CD4-positive, alpha-beta T cell treated with Interleukin-6 at 100 ng/mL for 8 hours (primary cell): ENCODE measurements at regions not wholly inside any gene's neighbourhood (a gene's known extent, or its start where the extent isn't known, plus 50 kb on each side); places are given as distances from the start of the nearest gene placed in this dataset.

Source experiments
- DNase-seq: peaks from one replicate; pipeline ENCODE4 v3.0.0-alpha.2; 2020; ENCODE audit warnings: mixed read lengths, low spot score

DNA sequence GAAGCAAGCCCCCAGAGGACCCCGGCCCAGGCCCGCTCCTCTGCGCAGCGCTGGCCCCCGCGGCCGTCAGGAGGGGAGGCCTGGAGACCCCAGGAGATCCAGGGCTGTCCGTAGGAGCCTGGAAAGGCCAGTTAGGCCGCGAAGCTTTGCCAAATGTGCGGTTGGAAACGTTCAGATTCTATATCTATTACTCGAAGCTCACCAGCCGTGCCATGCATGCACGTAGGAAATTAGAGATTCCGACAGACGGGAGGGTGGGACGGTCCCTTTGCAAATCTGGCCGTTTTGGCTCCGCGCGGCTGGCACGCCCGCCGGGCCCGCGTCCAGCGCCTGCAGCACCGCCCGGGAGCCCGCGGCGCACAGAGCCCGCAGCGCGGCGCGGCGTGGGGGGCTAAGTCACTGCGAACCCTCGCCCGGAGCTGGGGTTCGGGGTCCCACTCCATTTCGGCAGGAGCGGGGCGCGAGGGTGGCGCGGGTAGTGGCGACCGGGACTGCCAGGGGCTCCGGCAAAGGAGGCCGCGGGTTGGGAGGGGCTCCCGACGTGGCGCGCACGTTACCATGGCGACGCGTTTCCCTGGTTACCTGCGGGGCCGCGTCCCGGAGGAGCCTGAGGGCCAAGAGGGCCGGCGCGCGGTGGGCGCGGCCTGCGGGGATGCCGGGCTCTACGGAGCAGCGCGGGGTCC is 488.6 kb upstream of the SMIM21 start:
- no peak for DNase-seq

- no peak for DNase-seq
Observed at GRCh38 chr18:75912829-75913228, 485.3 kb upstream of the SMIM21 start.

- DNase-seq: no peak
Observed at GRCh38 chr18:75904416-75904815, 476.9 kb upstream of the SMIM21 start.

GRCh38 chr18:75898651-75899050 is 471.1 kb upstream of the SMIM21 start:
- DNase-seq: no peak

DNA sequence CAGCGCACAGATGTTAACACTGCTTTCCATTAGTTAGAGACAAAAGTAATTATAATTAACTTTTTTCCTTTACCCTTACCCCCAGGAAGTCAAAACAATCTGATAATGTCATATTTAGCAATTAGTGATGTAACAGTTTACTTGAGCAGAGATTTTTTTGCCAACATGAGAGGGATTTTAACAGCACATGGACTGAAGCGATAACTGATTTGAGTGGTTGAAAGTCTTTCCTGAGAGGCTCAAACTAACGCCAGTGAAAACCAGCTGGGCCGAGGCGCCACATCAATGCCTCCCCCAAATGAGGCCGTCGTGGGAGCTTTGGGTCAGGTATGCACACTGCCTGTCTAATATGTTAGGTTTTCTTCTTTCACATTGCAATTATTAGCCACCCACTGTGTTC is 469.9 kb upstream of the SMIM21 start:
- no peak for DNase-seq

DNA sequence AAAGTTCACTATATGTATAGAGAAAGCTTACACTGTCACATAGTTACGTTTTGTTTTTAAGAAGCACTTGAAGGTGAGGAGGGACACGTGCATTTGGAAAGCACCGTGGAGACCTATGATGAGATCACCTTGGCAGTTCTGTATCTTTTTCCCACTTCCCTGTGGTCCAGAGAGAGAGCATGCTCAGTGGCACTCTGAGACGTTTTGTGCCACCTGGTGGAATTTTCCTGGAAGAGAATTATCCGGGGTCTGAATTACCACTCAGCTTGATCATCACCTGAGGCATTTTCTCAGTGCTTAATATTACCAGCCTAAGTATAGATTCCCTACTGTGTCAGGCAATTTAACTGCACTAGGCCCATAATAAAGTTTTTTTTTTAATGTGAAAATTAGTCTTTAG is 469.4 kb upstream of the SMIM21 start:
- no peak for DNase-seq

- no peak for DNase-seq
Observed at GRCh38 chr18:75895135-75895534, 467.6 kb upstream of the SMIM21 start.

DNA sequence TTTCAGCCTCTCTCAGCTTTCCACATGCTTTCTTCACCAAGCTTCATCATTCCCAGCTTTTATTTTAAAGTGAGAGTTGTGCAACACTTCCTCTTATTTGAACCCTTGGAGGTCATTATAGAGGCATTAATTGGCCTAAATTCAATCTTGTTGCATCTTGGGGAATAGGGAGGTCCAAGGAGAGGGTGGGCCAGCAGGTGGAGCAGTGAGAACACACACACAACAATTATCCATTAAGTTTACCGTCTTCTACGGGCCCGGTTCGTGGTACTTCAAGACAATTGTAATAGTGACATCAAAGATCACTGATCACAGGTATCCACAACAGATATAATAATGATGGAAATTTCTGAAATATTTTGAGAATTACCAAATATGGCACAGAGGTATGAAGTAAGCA is 457.2 kb upstream of the SMIM21 start:
- no peak for DNase-seq

DNA sequence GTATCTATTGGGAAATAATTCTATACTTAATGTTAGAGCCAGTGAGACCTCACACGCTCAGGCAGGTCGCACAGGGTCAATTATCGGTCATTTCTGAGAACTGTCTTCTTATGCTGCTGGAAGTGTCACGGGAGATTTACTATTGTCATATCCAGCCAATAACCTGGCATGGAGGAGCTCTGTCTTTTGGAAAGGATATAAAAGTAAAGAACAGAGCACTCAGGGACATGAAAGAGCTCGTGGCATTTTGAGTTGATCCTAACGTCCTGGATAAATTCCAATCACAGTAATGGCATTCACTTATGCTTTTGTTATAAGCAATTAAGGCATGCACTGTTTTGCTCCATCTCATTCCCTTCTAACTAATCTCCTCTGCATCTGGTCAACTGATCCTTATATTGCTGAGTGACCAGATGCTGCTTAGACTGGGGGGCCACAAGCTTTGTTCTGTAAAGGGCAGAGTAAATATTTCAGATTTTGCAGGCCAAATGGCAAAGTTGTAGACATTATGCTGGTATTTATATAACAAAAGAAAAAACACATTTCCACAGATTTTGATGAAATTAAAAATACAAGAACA is 453.5 kb upstream of the SMIM21 start:
- DNase-seq: no peak

DNA sequence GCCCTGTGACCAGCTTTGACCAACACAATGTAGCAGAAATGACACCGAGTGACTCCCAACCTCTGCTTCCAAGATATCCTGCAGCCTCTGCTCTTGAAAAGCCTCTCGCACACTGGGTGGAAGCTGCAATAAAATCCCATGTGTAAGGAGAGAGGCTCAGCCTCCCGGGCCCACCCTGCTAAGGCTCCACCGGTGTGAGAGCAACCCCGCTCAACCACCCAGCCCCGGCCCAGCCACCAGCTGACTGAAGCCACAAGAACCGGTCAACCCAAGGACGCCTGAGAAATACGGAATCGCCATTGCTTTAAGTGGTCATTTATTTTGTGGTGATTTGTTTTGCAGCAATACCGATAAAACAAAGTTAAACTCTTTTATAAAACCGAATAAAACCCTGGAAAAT is 452.8 kb upstream of the SMIM21 start:
- no peak for DNase-seq

DNA sequence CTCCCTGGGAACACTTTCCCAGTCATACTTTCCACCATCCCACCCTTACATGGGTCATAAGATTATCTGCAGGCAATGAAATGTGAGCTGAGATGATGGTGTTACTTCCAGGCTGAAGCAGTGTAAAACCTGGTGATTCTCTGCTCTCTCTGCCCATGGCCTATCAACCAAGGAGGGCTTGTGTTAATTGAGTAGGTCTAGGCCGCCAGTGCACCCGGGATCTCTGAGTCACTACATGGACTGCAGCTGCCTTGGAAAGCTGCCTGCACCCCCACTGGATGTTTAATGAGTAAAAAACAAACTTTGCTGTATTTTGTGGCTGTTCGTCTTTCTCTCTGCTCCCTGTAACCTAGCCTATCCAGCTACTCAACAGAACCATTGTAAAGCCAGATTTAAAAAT is 451.7 kb upstream of the SMIM21 start:
- DNase-seq: no peak

- DNase-seq: no peak
Observed at GRCh38 chr18:75875559-75875958, 448.1 kb upstream of the SMIM21 start.

- no peak for DNase-seq
Observed at GRCh38 chr18:75874401-75875089, 447.0 kb upstream of the SMIM21 start.

GRCh38 chr18:75871596-75871995 is 444.1 kb upstream of the SMIM21 start:
- DNase-seq: no peak

GRCh38 chr18:75869162-75869561 is 441.7 kb upstream of the SMIM21 start:
- no peak for DNase-seq

DNA sequence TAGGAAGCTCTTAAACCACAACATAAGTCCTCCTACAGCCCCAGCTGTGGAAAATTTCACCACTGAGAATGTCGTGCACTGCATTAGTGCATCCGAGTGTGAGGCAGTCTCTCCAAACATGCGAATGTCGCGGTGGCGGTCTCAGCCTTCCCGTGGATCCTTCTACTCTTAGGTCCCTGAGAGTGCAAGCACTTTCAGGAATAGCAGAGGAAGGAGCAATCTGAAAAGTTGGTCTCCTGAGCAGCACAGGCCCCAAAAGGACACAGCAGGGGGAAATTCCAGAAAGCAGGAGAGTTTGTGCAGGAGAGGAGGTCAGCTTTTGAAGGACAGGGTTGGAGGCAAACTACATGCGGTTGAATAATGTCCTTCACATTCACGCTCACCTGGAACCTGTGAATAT is 440.5 kb upstream of the SMIM21 start:
- no peak for DNase-seq

- no peak for DNase-seq
Observed at GRCh38 chr18:75865639-75866038, 438.1 kb upstream of the SMIM21 start.

DNA sequence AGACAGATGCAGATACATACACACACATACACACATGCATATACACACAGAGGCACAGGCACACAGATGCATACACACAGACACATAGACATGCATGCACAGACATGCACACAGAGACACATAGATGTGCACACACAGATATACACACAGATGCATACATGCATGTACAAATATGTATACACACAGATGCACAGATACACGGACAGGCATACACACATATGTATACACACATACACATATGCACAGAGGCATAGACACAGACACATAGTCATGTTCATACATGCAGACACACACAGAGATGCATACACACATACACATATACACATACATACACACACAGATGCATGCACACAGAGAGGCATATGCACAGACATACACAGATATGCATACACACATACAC is 437.3 kb upstream of the SMIM21 start:
- no peak for DNase-seq

DNA sequence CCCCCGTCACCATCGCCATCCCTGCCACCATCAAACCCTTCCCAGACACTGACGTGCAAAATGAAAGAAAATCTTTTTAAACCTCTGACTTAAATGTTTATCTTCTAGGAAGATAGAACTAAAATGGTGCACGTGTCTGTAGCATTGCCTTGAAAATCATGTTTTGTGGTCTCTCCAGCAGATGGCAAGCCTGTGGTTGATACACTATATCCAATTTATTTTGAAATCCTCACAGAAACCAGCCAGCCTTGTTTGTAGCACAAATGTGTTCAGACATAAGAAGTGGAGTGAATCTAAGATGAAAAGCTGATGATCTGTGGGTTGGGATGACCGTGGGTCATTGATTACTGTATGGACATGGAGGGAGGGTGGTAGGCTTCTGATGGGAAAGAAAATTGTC is 436.2 kb upstream of the SMIM21 start:
- DNase-seq: no peak

DNA sequence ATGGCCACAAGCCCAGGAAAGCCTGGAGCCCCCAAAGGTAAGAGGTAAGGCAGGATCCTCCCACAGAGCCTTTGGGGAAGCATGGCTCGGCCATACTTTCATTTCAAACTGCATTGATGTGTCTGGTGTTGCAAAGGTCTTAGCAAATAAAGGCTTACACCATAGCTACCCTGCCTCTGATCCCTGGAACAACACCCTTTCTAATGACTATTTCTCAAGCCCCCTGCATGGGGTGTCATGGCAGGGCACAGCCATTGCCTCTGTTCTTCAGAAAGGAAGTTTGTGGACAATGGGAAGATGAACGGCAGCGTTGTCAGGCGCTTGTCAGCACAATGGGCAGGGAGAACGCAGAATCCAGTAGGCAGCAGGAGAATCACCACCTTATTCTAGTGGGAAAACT is 435.0 kb upstream of the SMIM21 start:
- DNase-seq: no peak

DNA sequence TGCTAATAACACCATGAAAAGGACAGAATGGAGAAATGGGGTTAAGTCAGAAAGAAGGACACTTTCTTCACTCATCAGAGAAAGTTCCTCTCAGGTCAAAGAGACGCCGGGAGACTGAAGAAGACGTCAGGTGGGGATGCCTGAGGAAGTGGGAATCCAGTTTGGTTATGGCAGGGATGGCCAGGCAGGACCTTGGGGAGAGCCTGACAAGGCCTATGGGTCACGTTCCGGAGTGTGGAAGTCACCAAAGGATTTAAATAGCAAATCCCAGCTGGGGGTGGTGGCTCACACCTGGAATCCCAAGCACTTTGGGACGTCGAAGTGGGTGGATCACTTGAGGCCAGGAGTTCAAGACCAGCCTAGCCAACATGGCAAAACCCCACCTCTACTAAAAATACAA is 432.7 kb upstream of the SMIM21 start:
- DNase-seq: no peak

GRCh38 chr18:75859533-75859932 is 432.0 kb upstream of the SMIM21 start:
- DNase-seq: no peak

- DNase-seq: no peak
Observed at GRCh38 chr18:75858754-75859153, 431.3 kb upstream of the SMIM21 start.

DNA sequence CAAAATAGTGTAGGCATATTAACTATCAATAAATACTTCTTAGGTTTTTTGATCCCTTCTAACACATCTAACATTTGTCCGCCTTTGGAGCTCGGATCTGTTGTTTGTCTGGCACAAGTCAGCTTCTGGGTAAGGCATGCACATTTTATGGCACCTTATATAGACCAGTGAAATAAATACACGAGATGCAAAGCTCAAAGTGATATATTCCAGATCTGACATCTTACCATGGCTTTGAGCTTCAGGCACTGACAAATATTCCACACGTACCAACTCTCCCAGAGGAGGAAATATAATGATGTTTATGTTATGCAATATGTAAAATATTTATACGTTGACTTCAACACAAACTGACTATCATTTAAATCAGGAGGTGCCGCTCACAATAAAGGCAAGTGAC is 430.1 kb upstream of the SMIM21 start:
- DNase-seq: no peak
